ENCODE measurements at regions not wholly inside any gene's neighbourhood (a gene's known extent, or its start where the extent isn't known, plus 50 kb on each side); places are given as distances from the start of the nearest gene placed in this dataset.

- TF ChIP-seq POLR2A (IDR thresholded peaks at IDR 0.05), result no peak
- TF ChIP-seq CTCF (IDR thresholded peaks at IDR 0.05), result no peak
Measured at GRCh38 chr9:28341913-28342312, 768.6 kb upstream of the C9orf72 start.
